ENCODE measurements at regions not wholly inside any gene's neighbourhood (a gene's known extent, or its start where the extent isn't known, plus 50 kb on each side); places are given as distances from the start of the nearest gene placed in this dataset.

DNA sequence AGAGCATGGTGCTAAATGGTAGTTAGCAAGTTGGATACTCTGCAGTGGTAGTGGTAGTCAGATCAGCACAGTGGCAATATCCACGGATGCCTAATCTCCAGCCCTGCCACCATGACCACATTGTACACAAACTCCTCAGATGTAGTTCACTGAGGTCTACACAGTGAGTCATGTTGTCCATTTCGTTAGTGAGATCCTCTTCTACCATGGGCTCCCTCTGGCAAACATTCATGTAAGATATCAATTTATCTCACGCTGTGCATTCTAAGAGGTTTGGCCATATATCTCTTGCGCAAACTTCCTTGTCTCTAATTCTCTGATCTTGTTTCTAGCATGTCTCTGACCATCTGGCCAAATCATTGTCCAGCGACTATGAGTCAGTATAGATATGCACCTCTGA, 58.2 kb downstream of the POLR1D start:
- H3K27ac ChIP-seq (ENCODE audit: low read depth, low read length): no peak overlapping the region
- H3K36me3 ChIP-seq (ENCODE audit: control insufficient read depth, insufficient read depth, low read length): no peaks in the 10 kb centered on the region
- 78 to 89% methylated on average over 5 of the region's 5 CpGs for WGBS, 2 experiments (ENCODE audit: insufficient coverage in 1 of 2, insufficient read length in 1 of 2)
- H3K4me3 ChIP-seq (ENCODE audit: low read length): no peak overlapping the region
- TF ChIP-seq, protein P1, sequence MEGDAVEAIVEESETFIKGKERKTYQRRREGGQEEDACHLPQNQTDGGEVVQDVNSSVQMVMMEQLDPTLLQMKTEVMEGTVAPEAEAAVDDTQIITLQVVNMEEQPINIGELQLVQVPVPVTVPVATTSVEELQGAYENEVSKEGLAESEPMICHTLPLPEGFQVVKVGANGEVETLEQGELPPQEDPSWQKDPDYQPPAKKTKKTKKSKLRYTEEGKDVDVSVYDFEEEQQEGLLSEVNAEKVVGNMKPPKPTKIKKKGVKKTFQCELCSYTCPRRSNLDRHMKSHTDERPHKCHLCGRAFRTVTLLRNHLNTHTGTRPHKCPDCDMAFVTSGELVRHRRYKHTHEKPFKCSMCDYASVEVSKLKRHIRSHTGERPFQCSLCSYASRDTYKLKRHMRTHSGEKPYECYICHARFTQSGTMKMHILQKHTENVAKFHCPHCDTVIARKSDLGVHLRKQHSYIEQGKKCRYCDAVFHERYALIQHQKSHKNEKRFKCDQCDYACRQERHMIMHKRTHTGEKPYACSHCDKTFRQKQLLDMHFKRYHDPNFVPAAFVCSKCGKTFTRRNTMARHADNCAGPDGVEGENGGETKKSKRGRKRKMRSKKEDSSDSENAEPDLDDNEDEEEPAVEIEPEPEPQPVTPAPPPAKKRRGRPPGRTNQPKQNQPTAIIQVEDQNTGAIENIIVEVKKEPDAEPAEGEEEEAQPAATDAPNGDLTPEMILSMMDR (conservative IDR thresholded peaks at IDR 0.05): no peak
- H3K4me3 Mint-ChIP-seq: no peak overlapping the region
- no peaks in the 10 kb centered on the region for H3K9me3 Mint-ChIP-seq
- peaks cover 22% of the 10 kb centered on the region for H3K27me3 Mint-ChIP-seq (ENCODE audit: insufficient read depth)
- H3K9ac ChIP-seq (ENCODE audit: extremely low read depth, low read length, poor library complexity, severe bottlenecking): no peak overlapping the region
- H3K27ac Mint-ChIP-seq: no peak overlapping the region
- no peaks in the 10 kb centered on the region for H3K4me1 Mint-ChIP-seq
- no peaks in the 10 kb centered on the region for H3K4me1 ChIP-seq (ENCODE audit: control insufficient read depth, insufficient read depth, low read length)
- H3K36me3 Mint-ChIP-seq (ENCODE audit: low read depth): no peaks in the 10 kb centered on the region
- no peaks in the 10 kb centered on the region for H3K9me3 ChIP-seq (ENCODE audit: control insufficient read depth, low read length)
- no peak for DNase-seq
- peaks cover 26% of the 10 kb centered on the region for H3K27me3 ChIP-seq (ENCODE audit: control insufficient read depth, insufficient read depth, low read length, poor library complexity, severe bottlenecking)

GRCh38 chr13:27680465-27680864, 58.8 kb downstream of the POLR1D start:
- Histone ChIP-seq H3K9ac (ENCODE audit: extremely low read depth, low read length, poor library complexity, severe bottlenecking) (no peak overlapping the region), H3K36me3 (ENCODE audit: control insufficient read depth, insufficient read depth, low read length) (no peaks in the 10 kb centered on the region), H3K27ac (ENCODE audit: low read depth, low read length) (no peak overlapping the region), H3K27me3 (ENCODE audit: control insufficient read depth, insufficient read depth, low read length, poor library complexity, severe bottlenecking) (peaks cover 26% of the 10 kb centered on the region), H3K4me1 (ENCODE audit: control insufficient read depth, insufficient read depth, low read length) (no peaks in the 10 kb centered on the region), H3K4me3 (ENCODE audit: low read length) (no peak overlapping the region), H3K9me3 (ENCODE audit: control insufficient read depth, low read length) (no peaks in the 10 kb centered on the region)
- no peaks in the 10 kb centered on the region for H3K4me1 Mint-ChIP-seq
- DNase-seq: no peak
- H3K4me3 Mint-ChIP-seq: no peak overlapping the region
- no peaks in the 10 kb centered on the region for H3K9me3 Mint-ChIP-seq
- H3K36me3 Mint-ChIP-seq (ENCODE audit: low read depth): no peaks in the 10 kb centered on the region
- H3K27ac Mint-ChIP-seq: no peak overlapping the region
- peaks cover 24% of the 10 kb centered on the region for H3K27me3 Mint-ChIP-seq (ENCODE audit: insufficient read depth)
- TF ChIP-seq, protein P1 (conservative IDR thresholded peaks at IDR 0.05): no peak

GRCh38 chr13:27691207-27691606, 69.5 kb downstream of the POLR1D start:
- no peaks in the 10 kb centered on the region for H3K4me1 ChIP-seq (ENCODE audit: control insufficient read depth, insufficient read depth, low read length)
- H3K27me3 ChIP-seq (ENCODE audit: control insufficient read depth, insufficient read depth, low read length, poor library complexity, severe bottlenecking): peaks cover 11% of the 10 kb centered on the region
- H3K9me3 ChIP-seq (ENCODE audit: control insufficient read depth, low read length): peaks cover 11% of the 10 kb centered on the region
- no peak overlapping the region for H3K4me3 ChIP-seq (ENCODE audit: low read length)
- no peak for DNase-seq
- Mint-ChIP-seq H3K27ac (no peak overlapping the region), H3K4me1 (no peaks in the 10 kb centered on the region), H3K27me3 (ENCODE audit: insufficient read depth) (peaks cover 25% of the 10 kb centered on the region), H3K9me3 (peaks cover 17% of the 10 kb centered on the region), H3K4me3 (no peak overlapping the region), H3K36me3 (ENCODE audit: low read depth) (no peaks in the 10 kb centered on the region)
- H3K27ac ChIP-seq (ENCODE audit: low read depth, low read length): no peak overlapping the region
- TF ChIP-seq, protein P1 (conservative IDR thresholded peaks at IDR 0.05): no peak
- no peaks in the 10 kb centered on the region for H3K36me3 ChIP-seq (ENCODE audit: control insufficient read depth, insufficient read depth, low read length)
- 83 to 100% methylated on average over 1 to 3 of the region's 3 CpGs for WGBS, 2 experiments (ENCODE audit: insufficient coverage in 1 of 2, insufficient read length in 1 of 2)
- H3K9ac ChIP-seq (ENCODE audit: extremely low read depth, low read length, poor library complexity, severe bottlenecking): no peak overlapping the region
